CD14-positive monocyte (primary cell): ENCODE measurements at regions not wholly inside any gene's neighbourhood (a gene's known extent, or its start where the extent isn't known, plus 50 kb on each side); places are given as distances from the start of the nearest gene placed in this dataset.
"Not testable (repeated sequence)": the region's sequence is repeated elsewhere in the genome, so short reads cannot be mapped to it uniquely, and the experiment has no call there.

Experiments
- DNase-seq, 3 donors: peaks; one replicate each; pipeline ENCODE4 v3.0.0-alpha.2; 2011 to 2022
- H2AFZ ChIP-seq: 2 replicates; pipeline ENCODE4 v1.6.0; 2012; ENCODE audit warnings: mild to moderate bottlenecking, low read depth, low read length, inconsistent platforms; ENCODE audit not compliant: insufficient read depth, poor library complexity, severe bottlenecking
- H3K27ac ChIP-seq, 2 donors: 1 replicate in 1 of 2; 2 replicates in 1 of 2; pipeline ENCODE4 v1.5.1; 2012 to 2013; ENCODE audit warnings: low read length in 2 of 2, control low read depth in 1 of 2, inconsistent platforms in 1 of 2, low read depth in 1 of 2, mild to moderate bottlenecking in 1 of 2
- H3K27me3 ChIP-seq, 2 donors: one replicate each; pipeline versions ENCODE4 v1.6.0 to v1.6.1; 2011 to 2013; ENCODE audit warnings: low read length in 2 of 2; ENCODE audit not compliant: control insufficient read depth in 2 of 2, insufficient read depth in 2 of 2
- H3K36me3 ChIP-seq, 2 donors: replicated peaks in 1 of 2; 1 replicate in 1 of 2; 2 replicates in 1 of 2; pipeline versions ENCODE4 v1.5.1 to v1.6.1; 2012 to 2013; ENCODE audit warnings: low read length in 2 of 2, control low read depth in 1 of 2, inconsistent platforms in 1 of 2, mild to moderate bottlenecking in 1 of 2; ENCODE audit not compliant: insufficient read depth in 2 of 2, control insufficient read depth in 1 of 2
- H3K4me1 ChIP-seq, 2 donors: 1 replicate in 1 of 2; 2 replicates in 1 of 2; pipeline versions ENCODE4 v1.5.1 to v1.6.1; 2012 to 2013; ENCODE audit warnings: low read length in 2 of 2, control low read depth in 1 of 2, inconsistent platforms in 1 of 2, mild to moderate bottlenecking in 1 of 2, moderate library complexity in 1 of 2; ENCODE audit not compliant: insufficient read depth in 2 of 2, control insufficient read depth in 1 of 2
- H3K4me2 ChIP-seq: replicated peaks from 2 replicates; pipeline ENCODE3; 2012; ENCODE audit warnings: low read length, moderate library complexity, mild to moderate bottlenecking; ENCODE audit not compliant: poor library complexity, severe bottlenecking; ENCODE audit errors: extremely low read depth
- H3K4me3 ChIP-seq, 3 experiments: fragments of 200-600 bp in 1 of 3; sonication (generic) in 1 of 3; replicated peaks in 1 of 3; 1 replicate in 2 of 3; 2 replicates in 1 of 3; pipeline ENCODE4 v1.5.1; 2011 to 2013; ENCODE audit warnings: low read length in 3 of 3, mild to moderate bottlenecking in 3 of 3, control low read depth in 2 of 3, low read depth in 2 of 3, inconsistent platforms in 1 of 3, moderate library complexity in 1 of 3
- H3K79me2 ChIP-seq: 2 replicates; pipeline ENCODE4 v1.6.0; 2012; ENCODE audit warnings: mild to moderate bottlenecking, control low read depth, inconsistent platforms, low read length, moderate library complexity; ENCODE audit not compliant: insufficient read depth
- H3K9ac ChIP-seq: 2 replicates; pipeline ENCODE4 v1.6.0; 2017; ENCODE audit warnings: low read length, mild to moderate bottlenecking; ENCODE audit not compliant: insufficient read depth, poor library complexity, severe bottlenecking
- H3K9me3 ChIP-seq, 2 donors: replicated peaks in 1 of 2; 1 replicate in 1 of 2; 2 replicates in 1 of 2; pipeline versions ENCODE4 v1.5.1 to v1.6.1; 2012 to 2013; ENCODE audit warnings: low read length in 2 of 2, control low read depth in 1 of 2; ENCODE audit not compliant: control insufficient read depth in 1 of 2, insufficient read depth in 1 of 2
- H4K20me1 ChIP-seq: 2 replicates; pipeline ENCODE4 v1.6.0; 2012; ENCODE audit warnings: mild to moderate bottlenecking, low read length, control low read depth, moderate library complexity; ENCODE audit not compliant: insufficient read depth
- H3K27ac Mint-ChIP-seq, 7 donors: one replicate each; pipeline ENCODE4 v1.8.0; 2020; ENCODE audit warnings: mild to moderate bottlenecking in 7 of 7, mixed read lengths in 7 of 7, moderate library complexity in 6 of 7, inconsistent platforms in 2 of 7
- H3K27me3 Mint-ChIP-seq, 3 donors: one replicate each; pipeline ENCODE4 v1.8.0; 2021 to 2022; ENCODE audit warnings: low read depth in 3 of 3, mild to moderate bottlenecking in 3 of 3, mixed read lengths in 3 of 3, moderate library complexity in 3 of 3, inconsistent platforms in 1 of 3
- H3K36me3 Mint-ChIP-seq, 2 donors: one replicate each; pipeline ENCODE4 v1.8.0; 2020; ENCODE audit warnings: mixed read lengths in 2 of 2, inconsistent platforms in 1 of 2, mild to moderate bottlenecking in 1 of 2
- H3K4me1 Mint-ChIP-seq: one replicate; pipeline ENCODE4 v1.8.0; 2020; ENCODE audit warnings: mild to moderate bottlenecking, mixed read lengths
- H3K4me3 Mint-ChIP-seq, 2 donors: one replicate each; pipeline ENCODE4 v1.8.0; 2020; ENCODE audit warnings: mild to moderate bottlenecking in 2 of 2, mixed read lengths in 2 of 2, moderate library complexity in 1 of 2
- H3K9me3 Mint-ChIP-seq, 7 donors: one replicate each; pipeline ENCODE4 v1.8.0; 2020 to 2022; ENCODE audit warnings: mixed read lengths in 7 of 7, mild to moderate bottlenecking in 6 of 7, moderate library complexity in 6 of 7, inconsistent platforms in 2 of 7
- WGBS: methylation state at CpG from one replicate; pipeline ENCODE4 v1.1.5; 2013; ENCODE audit warnings: missing lambda C conversion rate; ENCODE audit not compliant: insufficient coverage; 5-methylcytosine and 5-hydroxymethylcytosine counted together
- intact Hi-C, 2 donors: fragments of 100-400 bp; cut with micrococcal nuclease; formaldehyde crosslinking; loops; one replicate each; pipeline versions ENCODE4 v1.15.0 to v1.15.1; 2023
- TF ChIP-seq, protein P1 (sequence below): fragments of 200-600 bp; IDR thresholded peaks from one replicate; pipeline ENCODE4 v1.8.0; 2022; ENCODE audit warnings: antibody characterized with exemption, mild to moderate bottlenecking

GRCh38 chr17:21843318-21843865 is 151.1 kb downstream of the KCNJ18 start:
- H3K4me3 Mint-ChIP-seq, result no peak overlapping the region
- H3K36me3 Mint-ChIP-seq, result no peaks in the 10 kb centered on the region
- Histone ChIP-seq H3K4me3 (no peak overlapping the region), H2AFZ (no peak overlapping the region), H3K4me2 (no peak overlapping the region), H3K27ac (no peak overlapping the region), H3K4me1 (no peaks in the 10 kb centered on the region), H3K36me3 (no peaks in the 10 kb centered on the region), H4K20me1 (no peaks in the 10 kb centered on the region), H3K9me3 (peaks cover 22 to 35% of the 10 kb centered on the region in 2 donors), H3K79me2 (no peaks in the 10 kb centered on the region), H3K9ac (no peak overlapping the region), H3K27me3 (peaks cover 0 to 20% of the 10 kb centered on the region in 2 donors)
- peaks cover 25 to 42% (median 35%) of the 10 kb centered on the region in 7 donors for H3K9me3 Mint-ChIP-seq
- no peak overlapping the region for H3K27ac Mint-ChIP-seq
- TF ChIP-seq, protein P1, sequence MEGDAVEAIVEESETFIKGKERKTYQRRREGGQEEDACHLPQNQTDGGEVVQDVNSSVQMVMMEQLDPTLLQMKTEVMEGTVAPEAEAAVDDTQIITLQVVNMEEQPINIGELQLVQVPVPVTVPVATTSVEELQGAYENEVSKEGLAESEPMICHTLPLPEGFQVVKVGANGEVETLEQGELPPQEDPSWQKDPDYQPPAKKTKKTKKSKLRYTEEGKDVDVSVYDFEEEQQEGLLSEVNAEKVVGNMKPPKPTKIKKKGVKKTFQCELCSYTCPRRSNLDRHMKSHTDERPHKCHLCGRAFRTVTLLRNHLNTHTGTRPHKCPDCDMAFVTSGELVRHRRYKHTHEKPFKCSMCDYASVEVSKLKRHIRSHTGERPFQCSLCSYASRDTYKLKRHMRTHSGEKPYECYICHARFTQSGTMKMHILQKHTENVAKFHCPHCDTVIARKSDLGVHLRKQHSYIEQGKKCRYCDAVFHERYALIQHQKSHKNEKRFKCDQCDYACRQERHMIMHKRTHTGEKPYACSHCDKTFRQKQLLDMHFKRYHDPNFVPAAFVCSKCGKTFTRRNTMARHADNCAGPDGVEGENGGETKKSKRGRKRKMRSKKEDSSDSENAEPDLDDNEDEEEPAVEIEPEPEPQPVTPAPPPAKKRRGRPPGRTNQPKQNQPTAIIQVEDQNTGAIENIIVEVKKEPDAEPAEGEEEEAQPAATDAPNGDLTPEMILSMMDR, result no peak
- no peak for DNase-seq
- intact Hi-C loops, result no loop called here
- no peaks in the 10 kb centered on the region for H3K4me1 Mint-ChIP-seq
- 43% methylated on average over 69 of the region's 75 CpGs for WGBS
- peaks cover 5 to 42% (median 29%) of the 10 kb centered on the region in 3 donors for H3K27me3 Mint-ChIP-seq

DNA sequence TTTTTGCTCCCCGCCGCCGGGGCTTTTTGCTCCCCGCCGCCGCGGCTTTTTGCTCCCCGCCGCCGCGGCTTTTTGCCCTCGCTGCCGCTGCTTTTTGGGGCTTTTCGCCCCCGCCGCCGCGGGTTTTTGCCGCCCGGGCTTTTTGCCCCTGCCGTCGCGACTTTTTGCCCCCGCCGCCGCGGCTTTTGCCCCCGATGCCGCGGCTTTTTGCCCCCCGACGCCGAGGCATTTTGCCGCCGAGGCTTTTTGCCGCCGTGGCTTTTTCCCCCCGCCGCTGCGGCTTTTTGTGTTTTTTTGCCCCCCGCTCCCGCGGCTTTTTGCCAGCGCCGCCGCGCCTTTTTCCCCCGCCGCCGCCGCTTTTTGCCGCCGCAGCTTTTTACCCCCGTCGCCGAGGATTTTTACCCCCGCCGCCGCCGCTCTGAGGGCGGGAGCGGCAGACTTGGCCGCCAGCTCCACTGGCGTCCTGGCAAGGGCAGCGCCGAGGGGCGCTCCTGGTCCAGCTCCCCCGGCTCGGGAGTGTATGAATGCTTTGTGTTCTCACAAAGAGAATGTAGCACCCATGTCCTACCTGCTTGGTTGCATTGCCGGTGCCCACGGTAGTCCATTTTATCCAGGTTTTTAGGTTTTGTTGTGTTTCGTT is 151.7 kb downstream of the KCNJ18 start:
- Mint-ChIP-seq H3K9me3 (peaks cover 27 to 49% (median 40%) of the 10 kb centered on the region in 7 donors), H3K27ac (no peak overlapping the region), H3K4me3 (no peak overlapping the region), H3K27me3 (peaks cover 5 to 42% (median 29%) of the 10 kb centered on the region in 3 donors), H3K36me3 (no peaks in the 10 kb centered on the region), H3K4me1 (no peaks in the 10 kb centered on the region)
- DNase-seq, result no peak
- WGBS, result 44% methylated on average over 60 of the region's 72 CpGs
- TF ChIP-seq, protein P1, result no peak
- Histone ChIP-seq H4K20me1 (no peaks in the 10 kb centered on the region), H3K4me2 (no peak overlapping the region), H3K36me3 (no peaks in the 10 kb centered on the region), H3K27ac (no peak overlapping the region), H3K4me3 (no peak overlapping the region), H3K4me1 (no peaks in the 10 kb centered on the region), H2AFZ (no peak overlapping the region), H3K9ac (no peak overlapping the region), H3K27me3 (peaks cover 0 to 20% of the 10 kb centered on the region in 2 donors), H3K79me2 (no peaks in the 10 kb centered on the region), H3K9me3 (peaks cover 29 to 42% of the 10 kb centered on the region in 2 donors)
- intact Hi-C loops, result no loop called here

DNA sequence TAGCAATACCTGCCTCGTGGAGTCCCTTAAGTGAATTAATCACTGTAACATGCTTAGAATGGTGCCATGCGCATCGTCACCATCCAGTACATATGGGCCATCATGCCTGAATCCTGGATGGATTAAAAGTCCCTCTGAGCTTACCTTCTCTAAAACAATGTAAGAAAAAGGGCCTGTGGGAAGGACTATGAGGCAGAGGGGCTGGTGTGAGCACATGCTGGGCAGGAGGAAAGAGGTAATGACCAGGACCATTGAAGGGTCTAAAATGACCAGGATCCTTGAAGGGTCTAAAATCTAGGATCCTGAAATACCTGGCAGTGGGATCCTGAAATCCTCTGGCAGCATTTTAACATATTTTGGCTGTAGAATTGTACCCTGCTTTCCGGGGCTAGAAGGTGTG is 156.2 kb downstream of the KCNJ18 start:
- H3K36me3 Mint-ChIP-seq, H3K27me3 ChIP-seq, H3K27ac ChIP-seq, H4K20me1 ChIP-seq, H3K4me2 ChIP-seq, H3K27ac Mint-ChIP-seq, DNase-seq, H3K79me2 ChIP-seq, intact Hi-C loops, H3K36me3 ChIP-seq, H3K4me1 Mint-ChIP-seq, H3K4me3 ChIP-seq, H2AFZ ChIP-seq, H3K9ac ChIP-seq, H3K4me3 Mint-ChIP-seq, H3K4me1 ChIP-seq: not testable (repeated sequence)
- H3K9me3 ChIP-seq, result peaks cover 25 to 27% of the 10 kb centered on the region in 2 donors
- WGBS, result 17% methylated on average over 1 of the region's 4 CpGs
- peaks cover 16 to 37% (median 27%) of the 10 kb centered on the region in 7 donors for H3K9me3 Mint-ChIP-seq
- peaks cover 2 to 15% (median 8%) of the 10 kb centered on the region in 3 donors for H3K27me3 Mint-ChIP-seq
